HL-60 (cell line): ENCODE measurements at regions not wholly inside any gene's neighbourhood (a gene's known extent, or its start where the extent isn't known, plus 50 kb on each side); places are given as distances from the start of the nearest gene placed in this dataset.

Experiments
- DNase-seq, 2 experiments: peaks; one replicate each; pipeline ENCODE4 v3.0.0-alpha.2; 2010 to 2020; ENCODE audit warnings: low read depth in 1 of 2, low spot score in 1 of 2
- H3K27ac ChIP-seq: fragments of 250-450 bp; sonication (Bioruptor Pico); replicated peaks from 2 replicates; pipeline ENCODE4 v1.5.1; 2020; ENCODE audit warnings: mild to moderate bottlenecking, moderate library complexity
- H3K27me3 ChIP-seq: fragments of 250-450 bp; sonication (Bioruptor Pico); 2 replicates; pipeline ENCODE4 v1.5.1; 2021; ENCODE audit warnings: mild to moderate bottlenecking, moderate library complexity; ENCODE audit not compliant: insufficient read depth, poor library complexity, severe bottlenecking
- H3K4me3 ChIP-seq: replicated peaks from 2 replicates; pipeline ENCODE4 v1.5.1; 2011; ENCODE audit warnings: mild to moderate bottlenecking, control low read depth, low read length; ENCODE audit not compliant: insufficient read depth
- CTCF ChIP-seq: IDR thresholded peaks from one replicate; pipeline ENCODE4 v1.5.1; 2011; ENCODE audit warnings: low read length, control low read depth, inconsistent platforms; ENCODE audit not compliant: insufficient read depth
- GABPA ChIP-seq: IDR thresholded peaks from 2 replicates; pipeline ENCODE4 v1.6.1; 2012; ENCODE audit warnings: low read depth
- POLR2AphosphoS5 ChIP-seq: IDR thresholded peaks from 2 replicates; pipeline ENCODE4 v1.6.1; 2012; ENCODE audit warnings: low read depth
- SPI1 ChIP-seq: IDR thresholded peaks from 2 replicates; pipeline ENCODE4 v1.6.1; 2012; ENCODE audit warnings: low read depth, mild to moderate bottlenecking, borderline replicate concordance
- TF ChIP-seq, protein P1 (sequence below): IDR thresholded peaks from 2 replicates; pipeline ENCODE4 v1.6.1; 2012; ENCODE audit warnings: low read depth; ENCODE audit not compliant: insufficient replicate concordance

- Histone ChIP-seq H3K27ac (no peak overlapping the region), H3K4me3 (no peak overlapping the region), H3K27me3 (peaks cover 7% of the 10 kb centered on the region)
- DNase-seq: no peak
- TF ChIP-seq SPI1 (no peak), CTCF (no peak), GABPA (no peak), POLR2AphosphoS5 (no peak)
- TF ChIP-seq, protein P1, sequence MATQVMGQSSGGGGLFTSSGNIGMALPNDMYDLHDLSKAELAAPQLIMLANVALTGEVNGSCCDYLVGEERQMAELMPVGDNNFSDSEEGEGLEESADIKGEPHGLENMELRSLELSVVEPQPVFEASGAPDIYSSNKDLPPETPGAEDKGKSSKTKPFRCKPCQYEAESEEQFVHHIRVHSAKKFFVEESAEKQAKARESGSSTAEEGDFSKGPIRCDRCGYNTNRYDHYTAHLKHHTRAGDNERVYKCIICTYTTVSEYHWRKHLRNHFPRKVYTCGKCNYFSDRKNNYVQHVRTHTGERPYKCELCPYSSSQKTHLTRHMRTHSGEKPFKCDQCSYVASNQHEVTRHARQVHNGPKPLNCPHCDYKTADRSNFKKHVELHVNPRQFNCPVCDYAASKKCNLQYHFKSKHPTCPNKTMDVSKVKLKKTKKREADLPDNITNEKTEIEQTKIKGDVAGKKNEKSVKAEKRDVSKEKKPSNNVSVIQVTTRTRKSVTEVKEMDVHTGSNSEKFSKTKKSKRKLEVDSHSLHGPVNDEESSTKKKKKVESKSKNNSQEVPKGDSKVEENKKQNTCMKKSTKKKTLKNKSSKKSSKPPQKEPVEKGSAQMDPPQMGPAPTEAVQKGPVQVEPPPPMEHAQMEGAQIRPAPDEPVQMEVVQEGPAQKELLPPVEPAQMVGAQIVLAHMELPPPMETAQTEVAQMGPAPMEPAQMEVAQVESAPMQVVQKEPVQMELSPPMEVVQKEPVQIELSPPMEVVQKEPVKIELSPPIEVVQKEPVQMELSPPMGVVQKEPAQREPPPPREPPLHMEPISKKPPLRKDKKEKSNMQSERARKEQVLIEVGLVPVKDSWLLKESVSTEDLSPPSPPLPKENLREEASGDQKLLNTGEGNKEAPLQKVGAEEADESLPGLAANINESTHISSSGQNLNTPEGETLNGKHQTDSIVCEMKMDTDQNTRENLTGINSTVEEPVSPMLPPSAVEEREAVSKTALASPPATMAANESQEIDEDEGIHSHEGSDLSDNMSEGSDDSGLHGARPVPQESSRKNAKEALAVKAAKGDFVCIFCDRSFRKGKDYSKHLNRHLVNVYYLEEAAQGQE: no peak
Observed at GRCh38 chr13:60214213-60215055, 50.7 kb upstream of the DIAPH3 start.

DNA sequence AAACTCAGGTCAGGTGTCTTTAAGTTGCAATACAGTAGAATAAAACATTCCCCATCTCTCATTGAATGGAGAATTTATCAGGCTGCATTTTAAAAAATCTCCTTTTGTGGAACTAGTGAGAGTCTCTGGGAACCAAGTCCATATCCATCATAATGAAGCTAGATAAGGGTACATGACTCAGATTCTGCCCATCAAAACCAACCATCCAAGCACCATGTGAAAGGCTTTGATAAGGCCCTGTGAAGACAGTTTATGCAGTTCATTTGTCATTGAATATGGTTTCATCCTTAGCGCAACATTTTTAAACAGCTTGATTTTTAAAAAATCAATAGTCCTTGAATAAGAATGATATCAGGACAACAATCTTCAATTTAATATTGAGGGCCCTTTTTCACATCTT lies 56.3 kb upstream of the DIAPH3 start:
- TF ChIP-seq CTCF: no peak
- no peak for TF ChIP-seq POLR2AphosphoS5
- no peak for TF ChIP-seq SPI1
- TF ChIP-seq GABPA: no peak
- TF ChIP-seq, protein P1: no peak
- no peak overlapping the region for H3K4me3 ChIP-seq
- DNase-seq: no peak
- H3K27me3 ChIP-seq: peaks cover 14% of the 10 kb centered on the region
- H3K27ac ChIP-seq: no peak overlapping the region

DNA sequence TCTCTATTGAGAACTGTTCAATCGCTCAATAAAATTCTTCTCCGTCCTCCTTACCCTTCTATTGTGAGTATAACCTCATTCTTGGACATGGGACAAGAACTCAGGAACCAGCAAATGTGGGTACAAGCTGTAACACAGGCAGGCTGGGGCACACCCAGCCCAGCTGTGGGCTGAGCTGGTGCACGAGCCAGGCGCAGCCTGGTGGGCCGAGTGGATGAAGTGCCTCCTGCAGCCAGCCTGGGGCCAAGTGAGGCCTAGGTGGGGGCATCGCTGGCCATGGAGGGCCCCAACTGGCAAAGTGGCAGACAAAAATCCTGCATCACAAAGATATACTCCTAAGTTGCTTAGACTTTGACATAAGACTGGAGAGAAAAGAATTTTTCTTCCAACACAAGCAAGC lies 57.9 kb upstream of the DIAPH3 start:
- no peak for DNase-seq
- TF ChIP-seq POLR2AphosphoS5: no peak
- TF ChIP-seq, protein P1: no peak
- TF ChIP-seq GABPA: no peak
- no peak for TF ChIP-seq SPI1
- TF ChIP-seq CTCF: no peak

More for the DNA sequence above, 57.9 kb upstream of the DIAPH3 start:
- no peak overlapping the region for H3K27ac ChIP-seq
- peaks cover 17% of the 10 kb centered on the region for H3K27me3 ChIP-seq
- H3K4me3 ChIP-seq: no peak overlapping the region
